MCF 10A (cell line): ENCODE measurements at regions not wholly inside any gene's neighbourhood (a gene's known extent, or its start where the extent isn't known, plus 50 kb on each side); places are given as distances from the start of the nearest gene placed in this dataset.

ENCODE experiments used
- BruUV-seq: library from RNA; stranded (reverse); fragments of 400-500 nt; replicated peaks from 2 replicates; lab custom pipeline; 2021; lab: Mats Ljungman, UMichigan
- CTCF ChIA-PET: fragments of 300-600 bp; sonication (Branson Sonifier 250); formaldehyde crosslinking; extraction: SDS; loops from one replicate; lab custom pipeline; 2021; ENCODE audit warnings: antibody characterized with exemption, inconsistent platforms; lab: Yijun Ruan, JAX
- POLR2A ChIA-PET: fragments of 300-600, 350-650 bp; sonication (Branson Sonifier 250); formaldehyde crosslinking; extraction: SDS; loops from one replicate; lab custom pipeline; 2020; ENCODE audit warnings: antibody characterized with exemption, inconsistent platforms; lab: Yijun Ruan, JAX
- DNase-seq: peaks from one replicate; pipeline ENCODE4 v3.0.0-alpha.2; 2018; ENCODE audit not compliant: unreplicated experiment
- H3K27ac Mint-ChIP-seq: one replicate; pipeline ENCODE4 v1.8.0; 2022; ENCODE audit warnings: mild to moderate bottlenecking, low read depth, mixed read lengths; ENCODE audit not compliant: unreplicated experiment
- H3K27me3 Mint-ChIP-seq: one replicate; pipeline ENCODE4 v1.8.0; 2022; ENCODE audit warnings: mixed read lengths; ENCODE audit not compliant: insufficient read depth, unreplicated experiment
- H3K36me3 Mint-ChIP-seq: one replicate; pipeline ENCODE4 v1.8.0; 2022; ENCODE audit warnings: mild to moderate bottlenecking, moderate library complexity, mixed read lengths; ENCODE audit not compliant: insufficient read depth, unreplicated experiment
- H3K4me1 Mint-ChIP-seq: one replicate; pipeline ENCODE4 v1.8.0; 2022; ENCODE audit warnings: mixed read lengths; ENCODE audit not compliant: insufficient read depth, unreplicated experiment
- H3K4me3 Mint-ChIP-seq: one replicate; pipeline ENCODE4 v1.8.0; 2022; ENCODE audit warnings: mild to moderate bottlenecking, moderate library complexity, mixed read lengths; ENCODE audit not compliant: unreplicated experiment
- H3K9me3 Mint-ChIP-seq: one replicate; pipeline ENCODE4 v1.8.0; 2022; ENCODE audit warnings: mixed read lengths; ENCODE audit not compliant: unreplicated experiment
- CTCF ChIP-seq: fragments of 200-600 bp; IDR thresholded peaks from one replicate; pipeline ENCODE4 v1.8.0; 2022; ENCODE audit warnings: antibody characterized with exemption, mild to moderate bottlenecking; ENCODE audit not compliant: unreplicated experiment
- intact Hi-C: fragments of 100-400 bp; cut with micrococcal nuclease; formaldehyde crosslinking; loops from 2 replicates; pipeline ENCODE4 v1.14.1; 2022

GRCh38 chr4:19298998-19299397, 952.7 kb upstream of the SLIT2 start:
- no peaks in the 10 kb centered on the region for H3K36me3 Mint-ChIP-seq
- no TSS peak for BruUV-seq
- H3K9me3 Mint-ChIP-seq = no peaks in the 10 kb centered on the region
- no peaks in the 10 kb centered on the region for H3K4me1 Mint-ChIP-seq
- H3K4me3 Mint-ChIP-seq = no peak overlapping the region
- no peak for DNase-seq
- intact Hi-C loops = no loop called here
- no peak overlapping the region for H3K27ac Mint-ChIP-seq
- H3K27me3 Mint-ChIP-seq = no peaks in the 10 kb centered on the region
- TF ChIP-seq CTCF = no peak
- ChIA-PET POLR2A (no interaction called here), CTCF (interaction anchor here (0.8 kb wide), 1 partner anchor 10 kb away, joined by 3 read pairs; no protein-coding TSS in a partner anchor)

DNA sequence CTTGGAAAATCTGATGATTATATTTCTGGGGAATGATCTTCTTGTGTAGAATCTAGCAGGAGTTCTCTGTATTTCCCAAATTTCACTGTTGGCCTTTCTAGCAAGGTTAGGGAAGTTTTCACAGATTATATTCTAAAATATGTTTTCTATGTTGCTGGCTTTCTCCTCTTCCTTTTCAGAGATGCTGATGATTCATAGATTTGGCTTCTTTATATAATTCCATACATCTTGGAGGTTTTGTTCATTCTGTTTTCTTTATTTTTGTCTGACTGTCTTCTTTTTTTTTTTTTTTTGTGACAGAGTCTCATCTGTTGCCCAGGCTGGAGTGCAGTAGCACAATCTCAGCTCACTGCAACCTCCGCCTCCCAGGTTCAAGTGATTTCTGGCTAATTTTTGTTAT, 957.9 kb upstream of the SLIT2 start:
- intact Hi-C loops = no loop called here
- Mint-ChIP-seq H3K9me3 (peaks cover 27% of the 10 kb centered on the region), H3K27ac (no peak overlapping the region), H3K4me3 (no peak overlapping the region), H3K36me3 (no peaks in the 10 kb centered on the region), H3K27me3 (no peaks in the 10 kb centered on the region), H3K4me1 (no peaks in the 10 kb centered on the region)
- ChIA-PET CTCF (interaction anchor here (0.6 to 1.0 kb wide), 2 partner anchors 15 to 18 kb away, joined by 3 read pairs; no protein-coding TSS in a partner anchor), POLR2A (no interaction called here)
- no peak for TF ChIP-seq CTCF
- BruUV-seq = no TSS peak
- DNase-seq = no peak

DNA sequence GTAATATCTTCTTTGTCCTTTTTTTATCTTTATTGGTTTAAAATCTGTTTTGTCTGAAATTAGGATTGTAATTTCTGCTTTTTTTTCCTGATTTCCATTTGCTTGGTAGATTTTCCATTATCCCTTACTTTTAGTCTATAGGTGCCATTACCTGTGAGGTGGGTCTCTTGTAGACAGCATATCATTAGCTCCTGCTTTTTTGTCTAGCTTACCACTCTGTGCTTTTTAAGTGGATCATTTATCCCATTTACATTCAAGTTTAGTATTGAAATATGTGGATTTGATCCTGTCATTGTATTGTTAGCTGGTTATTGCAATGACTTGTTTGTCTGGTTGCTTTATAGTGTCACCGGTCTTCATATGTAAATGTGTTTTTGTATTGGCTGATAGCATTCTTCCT, 958.6 kb upstream of the SLIT2 start:
- no TSS peak for BruUV-seq
- CTCF ChIA-PET = interaction anchor here (0.6 kb wide), 1 partner anchor 17 kb away, joined by 3 read pairs; no protein-coding TSS in a partner anchor
- no peaks in the 10 kb centered on the region for H3K36me3 Mint-ChIP-seq
- peaks cover 27% of the 10 kb centered on the region for H3K9me3 Mint-ChIP-seq
- DNase-seq = no peak
- no peak overlapping the region for H3K4me3 Mint-ChIP-seq
- no peak for TF ChIP-seq CTCF
- no peaks in the 10 kb centered on the region for H3K4me1 Mint-ChIP-seq
- intact Hi-C loops = no loop called here
- POLR2A ChIA-PET = no interaction called here
- no peaks in the 10 kb centered on the region for H3K27me3 Mint-ChIP-seq
- no peak overlapping the region for H3K27ac Mint-ChIP-seq

GRCh38 chr4:19286924-19287323, 964.8 kb upstream of the SLIT2 start:
- ChIA-PET POLR2A (no interaction called here), CTCF (no interaction called here)
- DNase-seq = no peak
- peaks cover 4% of the 10 kb centered on the region for H3K36me3 Mint-ChIP-seq
- no peaks in the 10 kb centered on the region for H3K4me1 Mint-ChIP-seq
- no peak overlapping the region for H3K4me3 Mint-ChIP-seq
- intact Hi-C loops = no loop called here
- H3K9me3 Mint-ChIP-seq = peaks cover 19% of the 10 kb centered on the region
- no peaks in the 10 kb centered on the region for H3K27me3 Mint-ChIP-seq
- BruUV-seq = no TSS peak
- no peak for TF ChIP-seq CTCF
- no peak overlapping the region for H3K27ac Mint-ChIP-seq
